ENCODE measurements at regions not wholly inside any gene's neighbourhood (a gene's known extent, or its start where the extent isn't known, plus 50 kb on each side); places are given as distances from the start of the nearest gene placed in this dataset.

- in situ Hi-C loops (cut with MboI; ENCODE audit: low pct_unique_long_range_greater_than_20kb, low sequenced_read_pairs), result loop anchor here (25.0 kb wide), 1 partner anchor 895 kb away; no protein-coding TSS in a partner anchor
Observed at GRCh38 chr13:31032528-31033113, 100.2 kb downstream of the TEX26 start.

GRCh38 chr13:31031482-31031881 lies 99.0 kb downstream of the TEX26 start:
- DNase-seq, result no peak
- in situ Hi-C loops (cut with MboI; ENCODE audit: low pct_unique_long_range_greater_than_20kb, low sequenced_read_pairs), result loop anchor here (25.0 kb wide), 1 partner anchor 894 kb away; no protein-coding TSS in a partner anchor

More at GRCh38 chr13:31032528-31033113, 100.2 kb downstream of the TEX26 start:
- DNase-seq, result no peak

- in situ Hi-C loops (cut with MboI; ENCODE audit: low pct_unique_long_range_greater_than_20kb, low sequenced_read_pairs), result loop anchor here (25.0 kb wide), 1 partner anchor 892 kb away; no protein-coding TSS in a partner anchor
Observed at GRCh38 chr13:31029102-31029501, 96.6 kb downstream of the TEX26 start.

GRCh38 chr13:31027136-31027535 lies 94.7 kb downstream of the TEX26 start:
- in situ Hi-C loops (cut with MboI; ENCODE audit: low pct_unique_long_range_greater_than_20kb, low sequenced_read_pairs), result loop anchor here (25.0 kb wide), 1 partner anchor 890 kb away; no protein-coding TSS in a partner anchor
- DNase-seq, result no peak

More at GRCh38 chr13:31029102-31029501, 96.6 kb downstream of the TEX26 start:
- no peak for DNase-seq
